ENCODE measurements at regions not wholly inside any gene's neighbourhood (a gene's known extent, or its start where the extent isn't known, plus 50 kb on each side); places are given as distances from the start of the nearest gene placed in this dataset.

- no peak for DNase-seq
Observed at GRCh38 chr6:149218471-149218870, 99.0 kb upstream of the TAB2 start.

GRCh38 chr6:149218915-149219314 lies 98.6 kb upstream of the TAB2 start:
- no peak for DNase-seq

GRCh38 chr6:149220882-149221773 lies 96.4 kb upstream of the TAB2 start:
- no peak for DNase-seq

- no peak for DNase-seq
Observed at GRCh38 chr6:149221774-149222070, 95.8 kb upstream of the TAB2 start.

GRCh38 chr6:149223120-149223903 lies 94.2 kb upstream of the TAB2 start:
- no peak for DNase-seq

GRCh38 chr6:149223904-149224351 lies 93.6 kb upstream of the TAB2 start:
- no peak for DNase-seq

- DNase-seq: no peak
Observed at GRCh38 chr6:149224399-149224798, 93.1 kb upstream of the TAB2 start.

GRCh38 chr6:149225370-149225769 lies 92.1 kb upstream of the TAB2 start:
- no peak for DNase-seq

GRCh38 chr6:149225946-149226345 lies 91.6 kb upstream of the TAB2 start:
- DNase-seq: no peak

GRCh38 chr6:149227796-149228195 lies 89.7 kb upstream of the TAB2 start:
- no peak for DNase-seq

- DNase-seq: no peak
Observed at GRCh38 chr6:149228311-149228955, 89.1 kb upstream of the TAB2 start.

GRCh38 chr6:149229096-149229495 lies 88.4 kb upstream of the TAB2 start:
- DNase-seq: no peak

GRCh38 chr6:149230712-149231460 lies 86.6 kb upstream of the TAB2 start:
- no peak for DNase-seq

- no peak for DNase-seq
Observed at GRCh38 chr6:149231778-149232177, 85.7 kb upstream of the TAB2 start.

GRCh38 chr6:149233056-149233715 lies 84.3 kb upstream of the TAB2 start:
- DNase-seq: peak; percentile 81

GRCh38 chr6:149234051-149234962 lies 83.2 kb upstream of the TAB2 start:
- peak; percentile 75 for DNase-seq

- no peak for DNase-seq
Observed at GRCh38 chr6:149235130-149235561, 82.4 kb upstream of the TAB2 start.

GRCh38 chr6:149236589-149236988 lies 80.9 kb upstream of the TAB2 start:
- DNase-seq: no peak

- DNase-seq: no peak
Observed at GRCh38 chr6:149237464-149237863, 80.0 kb upstream of the TAB2 start.

- no peak for DNase-seq
Observed at GRCh38 chr6:149239573-149240209, 77.8 kb upstream of the TAB2 start.

- DNase-seq: no peak
Observed at GRCh38 chr6:149242883-149243282, 74.6 kb upstream of the TAB2 start.

All from activated effector memory CD4-positive, alpha-beta T cell treated with anti-CD3 and anti-CD28 coated beads, Interleukin-2, amount 50 U/mL, for 16 hours (primary cell).